ENCODE measurements at regions not wholly inside any gene's neighbourhood (a gene's known extent, or its start where the extent isn't known, plus 50 kb on each side); places are given as distances from the start of the nearest gene placed in this dataset.

GRCh38 chr3:99470841-99471240, 167.6 kb upstream of the COL8A1 start:
- DNase-seq (ENCODE audit: low read depth, low spot score) (no peak), ATAC-seq (no peak), FAIRE-seq (no peak)
- Histone ChIP-seq H3K4me1 (ENCODE audit: control insufficient read depth, insufficient read depth, low read length) (no peaks in the 10 kb centered on the region; the same call in 1 of the 2 replicates), H3K9me3 (replicated peaks; ENCODE audit: control insufficient read depth, insufficient read depth, low read length) (no peaks in the 10 kb centered on the region), H3K4me2 (ENCODE audit: control insufficient read depth, insufficient read depth) (no peak overlapping the region), H3K36me3 (ENCODE audit: control insufficient read depth in 2 of 2, insufficient read depth in 2 of 2, low read length in 1 of 2) (no peaks in the 10 kb centered on the region), H3K27me3 (replicated peaks in 1 of 2; ENCODE audit: control insufficient read depth in 2 of 2, insufficient read depth in 2 of 2, low read length in 1 of 2) (no peaks in the 10 kb centered on the region), H3K9ac (ENCODE audit: control insufficient read depth, insufficient read depth, low read length) (no peak overlapping the region), H2AFZ (ENCODE audit: control insufficient read depth, low read depth, low read length) (no peak overlapping the region), H3K27ac (ENCODE audit: control insufficient read depth, insufficient read depth) (no peak overlapping the region), H3K79me2 (ENCODE audit: control insufficient read depth, insufficient read depth, low read length) (no peaks in the 10 kb centered on the region), H3K4me3 (no peak overlapping the region), H4K20me1 (ENCODE audit: control insufficient read depth, insufficient read depth) (no peaks in the 10 kb centered on the region)
- TF ChIP-seq CBX3 (IDR thresholded peaks at IDR 0.05; ENCODE audit: borderline replicate concordance, low read depth) (no peak), SP1 (IDR thresholded peaks at IDR 0.05; ENCODE audit: low read depth, low read length) (no peak), BCL3 (IDR thresholded peaks at IDR 0.05; ENCODE audit: borderline replicate concordance, insufficient read depth, low read depth, low read length, poor library complexity, severe bottlenecking) (no peak), ATF2 (IDR thresholded peaks at IDR 0.05; ENCODE audit: low read length) (no peak), SREBF1 (IDR thresholded peaks at IDR 0.05; ENCODE audit: low read length) (no peak), NFYB (IDR thresholded peaks at IDR 0.05; ENCODE audit: insufficient read depth, low read depth, low read length) (no peak), PBX3 (IDR thresholded peaks at IDR 0.05; ENCODE audit: insufficient replicate concordance, low read depth, low read length) (no peak), CEBPB (IDR thresholded peaks at IDR 0.05; ENCODE audit: borderline replicate concordance in 1 of 2, low read depth in 2 of 2, low read length in 2 of 2) (no peak), NFYA (IDR thresholded peaks at IDR 0.05; ENCODE audit: borderline replicate concordance, low read depth, low read length) (no peak), ZBTB11 (CRISPR knock-in tag; IDR thresholded peaks at IDR 0.05) (no peak), IKZF2 (IDR thresholded peaks at IDR 0.05) (no peak), CBFB (IDR thresholded peaks at IDR 0.05; ENCODE audit: low read depth) (no peak)
- intact Hi-C loops (cut with micrococcal nuclease; ENCODE audit: unreplicated experiment): no loop called here
- ChIA-PET RAD21 (ENCODE audit: unreplicated experiment) (interaction anchor here (1.0 kb wide), 1 partner anchor 29 kb away, joined by 3 read pairs; no protein-coding TSS in a partner anchor), SMC1A (ENCODE audit: uncharacterized antibody, unreplicated experiment) (interaction anchor here (0.7 to 1.6 kb wide), 4 partner anchors 9 to 145 kb away, joined by 3 to 4 read pairs (median 4); no protein-coding TSS in a partner anchor), CTCF (interaction anchor here (0.7 to 1.2 kb wide), 2 partner anchors 32 to 65 kb away, joined by 4 read pairs; no protein-coding TSS in a partner anchor), POLR2A (no interaction called here)
- in situ Hi-C loops (cut with MboI): no loop called here
- no TSS peak for BruUV-seq (replicated peaks)
